ENCODE measurements at regions not wholly inside any gene's neighbourhood (a gene's known extent, or its start where the extent isn't known, plus 50 kb on each side); places are given as distances from the start of the nearest gene placed in this dataset.

- no peak for DNase-seq (ENCODE audit: low read depth)
- H3K4me3 ChIP-seq (ENCODE audit: low read length): no peak overlapping the region
- no peak overlapping the region for H3K9ac ChIP-seq (ENCODE audit: low read length)
- no peaks in the 10 kb centered on the region for H3K9me3 ChIP-seq (ENCODE audit: control insufficient read depth, low read length)
- H3K36me3 ChIP-seq (ENCODE audit: control insufficient read depth, insufficient read depth, low read length, severe bottlenecking): no peaks in the 10 kb centered on the region
- H3K27me3 ChIP-seq (replicated peaks; ENCODE audit: control insufficient read depth, insufficient read depth, low read length): peaks cover 4% of the 10 kb centered on the region
- no peaks in the 10 kb centered on the region for H3K4me1 ChIP-seq (ENCODE audit: control insufficient read depth, insufficient read depth, low read length)
These were observed 80.6 kb downstream of the MFSD1 start for GRCh38 chr3:158882445-158882844.

- H3K4me3 ChIP-seq (ENCODE audit: low read length): no peak overlapping the region
- DNase-seq (ENCODE audit: low read depth): no peak
- no peak overlapping the region for H3K9ac ChIP-seq (ENCODE audit: low read length)
- no peaks in the 10 kb centered on the region for H3K36me3 ChIP-seq (ENCODE audit: control insufficient read depth, insufficient read depth, low read length, severe bottlenecking)
- H3K4me1 ChIP-seq (ENCODE audit: control insufficient read depth, insufficient read depth, low read length): no peaks in the 10 kb centered on the region
- no peaks in the 10 kb centered on the region for H3K27me3 ChIP-seq (replicated peaks; ENCODE audit: control insufficient read depth, insufficient read depth, low read length)
- no peaks in the 10 kb centered on the region for H3K9me3 ChIP-seq (ENCODE audit: control insufficient read depth, low read length)
These were observed 94.9 kb downstream of the MFSD1 start for GRCh38 chr3:158896729-158897128.

DNA sequence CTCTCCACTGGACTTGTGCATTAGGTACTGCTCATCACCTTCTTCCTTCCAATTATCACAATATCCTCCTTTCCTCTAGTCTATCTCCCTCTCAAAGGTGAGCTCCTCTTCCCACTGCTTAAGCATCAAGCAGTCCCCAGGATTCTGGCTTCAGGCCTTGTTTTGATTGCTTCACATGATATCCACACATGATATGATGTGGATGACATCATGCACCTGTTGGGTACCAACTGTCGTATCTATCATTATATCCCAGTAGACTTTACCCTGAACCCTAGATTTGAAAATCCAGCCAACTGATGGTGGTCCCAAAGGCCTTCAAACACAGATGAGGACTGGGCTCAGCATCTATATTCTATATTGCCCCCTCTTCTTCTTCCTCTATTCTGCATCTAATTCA lies 104.9 kb downstream of the MFSD1 start:
- Histone ChIP-seq H3K4me3 (ENCODE audit: low read length) (no peak overlapping the region), H3K27me3 (replicated peaks; ENCODE audit: control insufficient read depth, insufficient read depth, low read length) (no peaks in the 10 kb centered on the region), H3K4me1 (ENCODE audit: control insufficient read depth, insufficient read depth, low read length) (peaks cover 9% of the 10 kb centered on the region), H3K9ac (ENCODE audit: low read length) (no peak overlapping the region), H3K9me3 (ENCODE audit: control insufficient read depth, low read length) (no peaks in the 10 kb centered on the region), H3K36me3 (ENCODE audit: control insufficient read depth, insufficient read depth, low read length, severe bottlenecking) (no peaks in the 10 kb centered on the region)
- DNase-seq (ENCODE audit: low read depth): no peak

DNA sequence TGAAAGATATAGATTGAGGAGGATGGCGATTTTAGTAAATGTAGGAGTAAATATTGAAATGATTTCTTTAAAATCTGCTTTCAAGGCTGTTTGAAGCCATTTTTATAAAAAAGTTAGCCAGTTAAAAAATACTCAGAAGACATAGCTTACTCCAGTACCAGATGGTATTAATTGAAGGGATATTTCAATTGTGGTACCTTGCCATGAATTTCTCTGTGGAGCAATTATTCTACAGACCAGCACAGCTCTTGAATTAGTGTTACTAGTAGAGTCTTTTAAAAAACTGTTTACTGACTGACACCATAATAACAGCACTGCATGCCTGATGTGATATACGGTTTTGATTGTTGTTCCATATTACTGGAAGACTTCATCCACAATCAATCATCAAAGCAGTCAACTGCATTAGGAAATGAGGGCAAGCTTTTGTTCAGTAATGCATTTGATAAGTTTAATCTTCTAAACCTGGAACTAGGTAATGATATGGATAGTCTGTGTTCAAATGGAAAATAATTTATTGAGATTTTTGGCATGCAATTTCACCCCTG lies 106.4 kb downstream of the MFSD1 start:
- no peaks in the 10 kb centered on the region for H3K9me3 ChIP-seq (ENCODE audit: control insufficient read depth, low read length)
- H3K27me3 ChIP-seq (replicated peaks; ENCODE audit: control insufficient read depth, insufficient read depth, low read length): no peaks in the 10 kb centered on the region
- no peaks in the 10 kb centered on the region for H3K36me3 ChIP-seq (ENCODE audit: control insufficient read depth, insufficient read depth, low read length, severe bottlenecking)
- DNase-seq (ENCODE audit: low read depth): peak; percentile 9
- H3K4me3 ChIP-seq (ENCODE audit: low read length): no peak overlapping the region
- H3K9ac ChIP-seq (ENCODE audit: low read length): no peak overlapping the region
- H3K4me1 ChIP-seq (ENCODE audit: control insufficient read depth, insufficient read depth, low read length): peaks cover 9% of the 10 kb centered on the region

- H3K27me3 ChIP-seq (replicated peaks; ENCODE audit: control insufficient read depth, insufficient read depth, low read length): no peaks in the 10 kb centered on the region
- H3K36me3 ChIP-seq (ENCODE audit: control insufficient read depth, insufficient read depth, low read length, severe bottlenecking): no peaks in the 10 kb centered on the region
These were observed 108.0 kb downstream of the MFSD1 start for GRCh38 chr3:158909870-158910269.

GRCh38 chr3:158911586-158911985 lies 109.7 kb downstream of the MFSD1 start:
- Histone ChIP-seq H3K4me1 (ENCODE audit: control insufficient read depth, insufficient read depth, low read length) (peaks cover 9% of the 10 kb centered on the region), H3K9ac (ENCODE audit: low read length) (no peak overlapping the region), H3K36me3 (ENCODE audit: control insufficient read depth, insufficient read depth, low read length, severe bottlenecking) (no peaks in the 10 kb centered on the region), H3K4me3 (ENCODE audit: low read length) (no peak overlapping the region), H3K27me3 (replicated peaks; ENCODE audit: control insufficient read depth, insufficient read depth, low read length) (no peaks in the 10 kb centered on the region), H3K9me3 (ENCODE audit: control insufficient read depth, low read length) (no peaks in the 10 kb centered on the region)
- no peak for DNase-seq (ENCODE audit: low read depth)

More at GRCh38 chr3:158909870-158910269, 108.0 kb downstream of the MFSD1 start:
- DNase-seq (ENCODE audit: low read depth): peak; percentile 27
- peaks cover 9% of the 10 kb centered on the region for H3K4me1 ChIP-seq (ENCODE audit: control insufficient read depth, insufficient read depth, low read length)
- H3K9me3 ChIP-seq (ENCODE audit: control insufficient read depth, low read length): no peaks in the 10 kb centered on the region
- no peak overlapping the region for H3K9ac ChIP-seq (ENCODE audit: low read length)
- H3K4me3 ChIP-seq (ENCODE audit: low read length): no peak overlapping the region

GRCh38 chr3:158912188-158912587 lies 110.3 kb downstream of the MFSD1 start:
- Histone ChIP-seq H3K4me3 (ENCODE audit: low read length) (no peak overlapping the region), H3K4me1 (ENCODE audit: control insufficient read depth, insufficient read depth, low read length) (peaks cover 9% of the 10 kb centered on the region), H3K27me3 (replicated peaks; ENCODE audit: control insufficient read depth, insufficient read depth, low read length) (no peaks in the 10 kb centered on the region), H3K9me3 (ENCODE audit: control insufficient read depth, low read length) (no peaks in the 10 kb centered on the region), H3K36me3 (ENCODE audit: control insufficient read depth, insufficient read depth, low read length, severe bottlenecking) (no peaks in the 10 kb centered on the region), H3K9ac (ENCODE audit: low read length) (no peak overlapping the region)
- DNase-seq (ENCODE audit: low read depth): no peak

DNA sequence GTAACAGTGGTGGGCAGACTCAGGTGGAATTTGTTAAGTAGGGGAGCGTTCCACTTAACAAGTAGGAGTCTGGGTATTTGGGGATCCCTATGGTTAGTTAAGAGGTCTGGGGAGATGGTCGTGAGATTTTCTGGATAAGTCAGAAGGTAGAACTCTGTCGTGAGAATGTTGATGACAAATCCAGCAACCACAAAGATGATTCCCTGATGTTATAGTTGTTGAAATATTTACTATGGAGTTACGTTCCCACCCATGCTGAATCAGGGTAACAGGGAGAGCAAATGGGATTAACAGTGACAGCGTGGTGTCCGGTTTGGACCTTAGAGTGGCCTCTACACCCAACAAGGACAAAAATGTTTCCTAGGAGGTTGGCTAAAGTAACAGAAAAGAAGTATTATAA lies 110.8 kb downstream of the MFSD1 start:
- Histone ChIP-seq H3K4me1 (ENCODE audit: control insufficient read depth, insufficient read depth, low read length) (peaks cover 9% of the 10 kb centered on the region), H3K36me3 (ENCODE audit: control insufficient read depth, insufficient read depth, low read length, severe bottlenecking) (no peaks in the 10 kb centered on the region), H3K27me3 (replicated peaks; ENCODE audit: control insufficient read depth, insufficient read depth, low read length) (no peaks in the 10 kb centered on the region), H3K9me3 (ENCODE audit: control insufficient read depth, low read length) (no peaks in the 10 kb centered on the region), H3K4me3 (ENCODE audit: low read length) (no peak overlapping the region), H3K9ac (ENCODE audit: low read length) (no peak overlapping the region)
- no peak for DNase-seq (ENCODE audit: low read depth)

- no peaks in the 10 kb centered on the region for H3K27me3 ChIP-seq (replicated peaks; ENCODE audit: control insufficient read depth, insufficient read depth, low read length)
- H3K9me3 ChIP-seq (ENCODE audit: control insufficient read depth, low read length): no peaks in the 10 kb centered on the region
- H3K9ac ChIP-seq (ENCODE audit: low read length): no peak overlapping the region
- peaks cover 4% of the 10 kb centered on the region for H3K4me1 ChIP-seq (ENCODE audit: control insufficient read depth, insufficient read depth, low read length)
- no peaks in the 10 kb centered on the region for H3K36me3 ChIP-seq (ENCODE audit: control insufficient read depth, insufficient read depth, low read length, severe bottlenecking)
- no peak for DNase-seq (ENCODE audit: low read depth)
- H3K4me3 ChIP-seq (ENCODE audit: low read length): no peak overlapping the region
These were observed 114.3 kb downstream of the MFSD1 start for GRCh38 chr3:158916111-158916510.

GRCh38 chr3:158918008-158918407 lies 116.2 kb downstream of the MFSD1 start:
- no peaks in the 10 kb centered on the region for H3K27me3 ChIP-seq (replicated peaks; ENCODE audit: control insufficient read depth, insufficient read depth, low read length)
- no peak overlapping the region for H3K9ac ChIP-seq (ENCODE audit: low read length)
- no peaks in the 10 kb centered on the region for H3K9me3 ChIP-seq (ENCODE audit: control insufficient read depth, low read length)
- peaks cover 4% of the 10 kb centered on the region for H3K4me1 ChIP-seq (ENCODE audit: control insufficient read depth, insufficient read depth, low read length)
- peak; percentile 84 for DNase-seq (ENCODE audit: low read depth)
- no peak overlapping the region for H3K4me3 ChIP-seq (ENCODE audit: low read length)
- no peaks in the 10 kb centered on the region for H3K36me3 ChIP-seq (ENCODE audit: control insufficient read depth, insufficient read depth, low read length, severe bottlenecking)

GRCh38 chr3:158918451-158918850 lies 116.6 kb downstream of the MFSD1 start:
- H3K36me3 ChIP-seq (ENCODE audit: control insufficient read depth, insufficient read depth, low read length, severe bottlenecking): no peaks in the 10 kb centered on the region
- no peak for DNase-seq (ENCODE audit: low read depth)
- peaks cover 4% of the 10 kb centered on the region for H3K4me1 ChIP-seq (ENCODE audit: control insufficient read depth, insufficient read depth, low read length)

GRCh38 chr3:158920371-158920770 lies 118.5 kb downstream of the MFSD1 start:
- Histone ChIP-seq H3K4me1 (ENCODE audit: control insufficient read depth, insufficient read depth, low read length) (peaks cover 4% of the 10 kb centered on the region), H3K9ac (ENCODE audit: low read length) (no peak overlapping the region), H3K4me3 (ENCODE audit: low read length) (no peak overlapping the region), H3K9me3 (ENCODE audit: control insufficient read depth, low read length) (no peaks in the 10 kb centered on the region), H3K36me3 (ENCODE audit: control insufficient read depth, insufficient read depth, low read length, severe bottlenecking) (no peaks in the 10 kb centered on the region), H3K27me3 (replicated peaks; ENCODE audit: control insufficient read depth, insufficient read depth, low read length) (no peaks in the 10 kb centered on the region)
- peak; percentile 12 for DNase-seq (ENCODE audit: low read depth)

More at GRCh38 chr3:158918451-158918850, 116.6 kb downstream of the MFSD1 start:
- Histone ChIP-seq H3K27me3 (replicated peaks; ENCODE audit: control insufficient read depth, insufficient read depth, low read length) (no peaks in the 10 kb centered on the region), H3K9ac (ENCODE audit: low read length) (no peak overlapping the region), H3K4me3 (ENCODE audit: low read length) (no peak overlapping the region), H3K9me3 (ENCODE audit: control insufficient read depth, low read length) (no peaks in the 10 kb centered on the region)

All from adipocyte (in vitro differentiated cells).